Hepatocyte (in vitro differentiated cells): ENCODE measurements at regions not wholly inside any gene's neighbourhood (a gene's known extent, or its start where the extent isn't known, plus 50 kb on each side); places are given as distances from the start of the nearest gene placed in this dataset.
"Not testable (repeated sequence)": the region's sequence is repeated elsewhere in the genome, so short reads cannot be mapped to it uniquely, and the experiment has no call there.

Experiments used
- DNase-seq: peaks from one replicate; pipeline ENCODE4 v3.0.0-alpha.2; 2016; ENCODE audit warnings: low spot score
- H2AFZ ChIP-seq: fragments of 200-600 bp; sonication (generic); 2 replicates; pipeline ENCODE4 v1.6.0; 2016; ENCODE audit warnings: antibody characterized with exemption, mild to moderate bottlenecking
- H3K27ac ChIP-seq: fragments of 200-600 bp; sonication (generic); 2 replicates; pipeline ENCODE4 v1.5.1; 2016; ENCODE audit warnings: mild to moderate bottlenecking
- H3K27me3 ChIP-seq: fragments of 200-600 bp; sonication (generic); 2 replicates; pipeline ENCODE4 v1.6.1; 2016
- H3K36me3 ChIP-seq: fragments of 200-600 bp; sonication (generic); replicated peaks from 2 replicates; pipeline ENCODE4 v1.5.1; 2016; ENCODE audit warnings: low read depth; ENCODE audit not compliant: insufficient read depth
- H3K4me1 ChIP-seq: fragments of 200-600 bp; sonication (generic); 2 replicates; pipeline ENCODE4 v1.5.1; 2016; ENCODE audit warnings: mild to moderate bottlenecking, moderate library complexity; ENCODE audit not compliant: insufficient read depth
- H3K4me2 ChIP-seq: fragments of 200-600 bp; sonication (generic); 2 replicates; pipeline ENCODE4 v1.6.0; 2016
- H3K4me3 ChIP-seq: fragments of 200-600 bp; sonication (generic); 2 replicates; pipeline ENCODE4 v1.5.1; 2016; ENCODE audit warnings: mild to moderate bottlenecking
- H3K79me2 ChIP-seq: fragments of 200-600 bp; sonication (generic); 2 replicates; pipeline ENCODE4 v1.6.0; 2017; ENCODE audit warnings: mild to moderate bottlenecking
- H3K9me2 ChIP-seq: fragments of 200-600 bp; sonication (generic); replicated peaks from 2 replicates; pipeline ENCODE4 v1.6.0; 2017; ENCODE audit warnings: mild to moderate bottlenecking; ENCODE audit not compliant: insufficient read depth
- H3K9me3 ChIP-seq: fragments of 200-600 bp; sonication (generic); 2 replicates; pipeline ENCODE4 v1.5.1; 2016; ENCODE audit warnings: low read depth, mild to moderate bottlenecking
- H4K20me1 ChIP-seq: fragments of 200-600 bp; sonication (generic); 2 replicates; pipeline ENCODE4 v1.6.0; 2016; ENCODE audit warnings: mild to moderate bottlenecking; ENCODE audit not compliant: insufficient read depth, poor library complexity, severe bottlenecking
- CTCF ChIP-seq: fragments of 200-600 bp; sonication (generic); IDR thresholded peaks from 2 replicates; pipeline ENCODE4 v1.5.1; 2016; ENCODE audit warnings: antibody characterized with exemption, mild to moderate bottlenecking; ENCODE audit not compliant: poor library complexity
- EZH2 ChIP-seq: fragments of 200-600 bp; sonication (generic); IDR thresholded peaks from 2 replicates; pipeline ENCODE4 v1.6.1; 2016; ENCODE audit warnings: antibody characterized with exemption, mild to moderate bottlenecking, borderline replicate concordance
- EZH2phosphoT487 ChIP-seq: fragments of 200-600 bp; sonication (generic); IDR thresholded peaks from one replicate; pipeline ENCODE4 v1.6.1; 2018; ENCODE audit warnings: antibody characterized with exemption, mild to moderate bottlenecking, low read depth, moderate library complexity; ENCODE audit not compliant: unreplicated experiment, severe bottlenecking
- WGBS: methylation state at CpG from one replicate; pipeline ENCODE4 v1.1.6; 2016; ENCODE audit warnings: low lambda C conversion rate; ENCODE audit errors: missing lambda C conversion rate; 5-methylcytosine and 5-hydroxymethylcytosine counted together

DNA sequence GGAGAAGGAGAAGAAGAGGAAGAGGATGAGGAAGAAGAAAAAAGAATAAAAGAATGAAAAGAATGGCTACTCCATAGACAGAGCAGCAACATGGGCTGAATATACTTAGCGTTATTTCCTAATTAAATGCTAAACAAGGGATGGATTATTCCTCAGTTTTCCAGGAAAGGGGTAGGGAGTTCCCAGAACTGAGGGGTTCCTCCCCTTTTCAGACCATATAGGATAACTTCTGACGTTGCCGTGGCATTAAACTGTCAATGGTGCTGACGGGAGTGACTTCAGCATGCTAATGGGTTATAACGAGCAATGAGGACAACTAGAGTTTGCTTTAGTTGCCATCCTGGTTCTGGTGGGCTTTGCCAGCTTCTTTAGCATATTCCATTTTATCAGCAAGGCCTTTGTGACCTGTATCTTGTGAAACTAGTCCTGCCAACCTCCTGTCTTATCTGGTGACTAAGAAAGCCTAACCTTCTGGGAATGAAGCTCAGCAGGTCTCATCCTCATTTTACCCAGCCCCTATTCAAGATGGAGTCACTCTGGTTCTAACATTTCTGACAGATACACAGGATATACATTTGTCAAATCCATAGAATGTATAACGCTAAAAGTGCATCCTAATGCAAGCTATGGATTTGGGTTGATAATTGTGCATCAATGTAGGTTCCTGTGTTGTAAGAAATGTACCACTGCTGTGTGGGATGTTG, 152.3 kb downstream of the MAIP1 start:
- Histone ChIP-seq H3K27ac (no peak overlapping the region), H3K4me3 (no peak overlapping the region), H3K27me3 (no peaks in the 10 kb centered on the region), H3K4me2 (no peak overlapping the region), H3K79me2 (no peaks in the 10 kb centered on the region), H3K4me1 (no peaks in the 10 kb centered on the region), H3K9me2 (no peaks in the 10 kb centered on the region), H2AFZ (no peak overlapping the region), H3K9me3 (no peaks in the 10 kb centered on the region), H4K20me1 (no peaks in the 10 kb centered on the region), H3K36me3 (no peaks in the 10 kb centered on the region)
- TF ChIP-seq EZH2 (no peak), CTCF (no peak), EZH2phosphoT487 (no peak)
- 87% methylated on average over 6 of the region's 6 CpGs for WGBS
- DNase-seq: no peak

- Histone ChIP-seq H3K4me2 (no peak overlapping the region), H3K9me2 (no peaks in the 10 kb centered on the region), H3K9me3 (no peaks in the 10 kb centered on the region), H4K20me1 (no peaks in the 10 kb centered on the region), H3K27me3 (no peaks in the 10 kb centered on the region), H3K36me3 (no peaks in the 10 kb centered on the region), H2AFZ (no peak overlapping the region), H3K4me3 (no peak overlapping the region), H3K79me2 (no peaks in the 10 kb centered on the region), H3K4me1 (no peaks in the 10 kb centered on the region), H3K27ac (no peak overlapping the region)
- DNase-seq: no peak
- TF ChIP-seq EZH2: no peak
- no peak for TF ChIP-seq EZH2phosphoT487
- no peak for TF ChIP-seq CTCF
- 79% methylated on average over 3 of the region's 3 CpGs for WGBS
These were observed 154.0 kb downstream of the MAIP1 start for GRCh38 chr2:200109421-200109820.

- H3K4me2 ChIP-seq: no peak overlapping the region
- H3K4me3 ChIP-seq: no peak overlapping the region
- TF ChIP-seq EZH2phosphoT487: no peak
- H3K9me3 ChIP-seq: no peaks in the 10 kb centered on the region
- H3K27me3 ChIP-seq: no peaks in the 10 kb centered on the region
- no peak for DNase-seq
- no peak overlapping the region for H3K27ac ChIP-seq
- no peaks in the 10 kb centered on the region for H3K4me1 ChIP-seq
- H3K36me3 ChIP-seq: no peaks in the 10 kb centered on the region
- no peaks in the 10 kb centered on the region for H4K20me1 ChIP-seq
- no peak overlapping the region for H2AFZ ChIP-seq
- H3K9me2 ChIP-seq: no peaks in the 10 kb centered on the region
- H3K79me2 ChIP-seq: no peaks in the 10 kb centered on the region
These were observed 155.0 kb downstream of the MAIP1 start for GRCh38 chr2:200110381-200110780.

DNA sequence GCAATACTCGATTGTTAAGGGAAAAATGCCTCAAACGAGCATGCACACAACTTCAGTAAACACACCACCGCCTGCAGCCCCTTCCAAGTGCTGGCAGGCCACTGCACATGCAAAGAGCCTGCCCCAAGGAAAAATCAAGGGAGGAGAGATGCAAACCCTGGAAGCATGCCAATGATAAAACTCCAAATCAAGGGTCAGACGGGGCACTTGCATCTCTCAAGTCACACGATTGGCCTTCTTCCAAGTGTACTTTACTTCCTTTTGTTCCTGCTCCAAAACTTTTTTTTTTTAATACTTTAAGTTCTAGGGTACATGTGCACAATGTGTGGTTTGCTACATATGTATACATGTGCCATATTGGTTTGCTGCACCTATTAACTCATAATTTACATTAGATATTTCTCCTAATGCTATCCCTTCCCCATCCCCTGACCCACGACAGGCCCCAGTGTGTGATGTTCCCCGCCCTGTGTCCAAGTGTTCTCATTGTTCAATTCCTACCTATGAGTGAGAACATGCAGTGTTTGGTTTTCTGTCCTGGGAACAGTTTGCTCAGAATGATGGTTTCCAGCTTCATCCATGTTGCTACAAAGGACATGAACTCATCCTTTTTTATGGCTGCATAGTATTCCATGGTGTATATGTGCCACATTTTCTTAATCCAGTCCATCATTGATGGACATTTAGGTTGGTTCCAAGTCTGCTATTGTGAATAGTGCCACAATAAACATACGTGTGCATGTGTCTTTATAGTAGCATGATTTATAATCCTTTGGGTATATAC, 157.8 kb downstream of the MAIP1 start:
- not testable (repeated sequence) for H3K27me3 ChIP-seq, H3K4me1 ChIP-seq, H2AFZ ChIP-seq, H3K9me2 ChIP-seq, H3K4me3 ChIP-seq, H3K27ac ChIP-seq, H4K20me1 ChIP-seq, H3K9me3 ChIP-seq, H3K79me2 ChIP-seq, H3K4me2 ChIP-seq, DNase-seq, H3K36me3 ChIP-seq
- WGBS: 73% methylated on average over 8 of the region's 8 CpGs
